Left colon (tissue), 2 donors: ENCODE measurements at regions not wholly inside any gene's neighbourhood (a gene's known extent, or its start where the extent isn't known, plus 50 kb on each side); places are given as distances from the start of the nearest gene placed in this dataset.
"Not testable (repeated sequence)": the region's sequence is repeated elsewhere in the genome, so short reads cannot be mapped to it uniquely, and the experiment has no call there.

ENCODE experiments used
- ATAC-seq: fragments of 200-7000 bp; cut with Tn5 transposase; one replicate; pipeline ENCODE4 v1.9.1; 2020; ENCODE audit warnings: mild to moderate bottlenecking, moderate library complexity
- DNase-seq, 2 donors: peaks; one replicate each; pipeline ENCODE4 v3.0.0-alpha.2; 2020
- intact Hi-C, 2 donors: fragments of 100-400 bp; cut with DNase I in 1 of 2; cut with micrococcal nuclease in 1 of 2; formaldehyde crosslinking; loops; one replicate each; pipeline versions ENCODE4 v1.11.2 to v1.14.0; 2022; cut with DNase I, micrococcal nuclease
- donor health status: DM: no; HTN: no; CAD: no.
- donor health status: DM: yes; HTN: yes; CAD: no.

DNA sequence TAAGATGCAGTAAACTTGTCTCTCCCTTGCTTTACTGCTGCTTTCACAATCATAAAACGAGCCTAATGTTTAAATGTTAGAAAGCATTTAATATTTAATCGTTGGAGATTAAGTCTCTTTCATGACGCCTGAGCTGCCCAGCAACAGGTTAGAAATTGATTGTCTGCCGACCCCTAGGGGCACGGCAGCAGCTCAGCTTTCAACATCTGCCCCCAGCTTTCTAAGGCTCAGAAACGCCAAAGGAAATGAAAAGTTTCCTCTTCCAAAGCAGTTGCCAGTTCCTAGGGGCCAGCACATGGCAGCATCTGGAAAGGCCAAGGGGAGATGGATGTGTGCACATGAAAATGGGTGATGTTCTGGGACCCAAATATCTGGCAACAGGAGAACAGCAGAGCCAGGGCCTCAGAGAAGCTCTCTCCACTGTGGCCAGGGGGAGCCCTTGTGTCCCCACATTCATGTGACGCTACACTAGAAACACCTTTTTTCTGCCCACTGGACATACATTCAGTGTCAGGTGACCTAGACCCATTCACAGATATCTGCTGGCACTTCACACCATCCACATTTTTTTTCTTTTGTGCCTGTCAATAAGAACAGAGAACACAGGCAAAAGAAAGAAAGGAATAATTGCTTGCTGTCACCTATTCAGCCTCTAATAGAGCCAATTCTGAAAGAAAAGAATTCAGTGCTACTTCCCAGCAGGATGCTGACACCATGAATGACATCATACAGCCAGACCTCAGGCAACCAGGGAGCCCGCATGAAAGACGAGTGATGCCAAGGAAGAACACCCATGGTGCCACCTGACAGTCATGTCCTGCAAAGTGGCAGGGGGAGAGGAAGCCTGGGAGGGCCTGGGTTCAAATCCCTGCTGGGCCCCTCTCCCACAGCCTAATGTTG is 205.0 kb upstream of the TAS2R1 start:
- ATAC-seq = no peak
- DNase-seq = no peak
- intact Hi-C loops = no loop called here

DNA sequence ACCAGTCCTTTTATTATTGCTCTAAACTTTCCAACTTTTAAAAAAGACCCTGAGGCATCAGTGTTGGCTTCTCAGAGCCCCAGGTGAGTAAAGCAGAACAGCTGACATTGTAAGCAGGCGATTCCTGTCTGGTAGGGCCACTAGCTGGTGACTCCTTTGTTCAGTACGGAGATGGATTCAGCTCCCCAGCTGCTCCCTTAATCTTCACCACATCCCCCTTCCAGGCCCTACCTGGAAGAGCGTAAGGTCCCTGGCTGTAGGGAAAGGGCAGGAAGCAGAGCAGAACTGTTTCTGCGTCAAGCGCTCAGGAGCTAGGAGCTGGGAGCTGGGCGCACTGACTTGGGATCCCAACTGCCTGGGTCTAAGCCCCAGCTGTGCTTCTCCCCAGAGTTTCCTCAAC is 203.7 kb upstream of the TAS2R1 start:
- no peak for DNase-seq
- no peak for ATAC-seq
- intact Hi-C loops = no loop called here

DNA sequence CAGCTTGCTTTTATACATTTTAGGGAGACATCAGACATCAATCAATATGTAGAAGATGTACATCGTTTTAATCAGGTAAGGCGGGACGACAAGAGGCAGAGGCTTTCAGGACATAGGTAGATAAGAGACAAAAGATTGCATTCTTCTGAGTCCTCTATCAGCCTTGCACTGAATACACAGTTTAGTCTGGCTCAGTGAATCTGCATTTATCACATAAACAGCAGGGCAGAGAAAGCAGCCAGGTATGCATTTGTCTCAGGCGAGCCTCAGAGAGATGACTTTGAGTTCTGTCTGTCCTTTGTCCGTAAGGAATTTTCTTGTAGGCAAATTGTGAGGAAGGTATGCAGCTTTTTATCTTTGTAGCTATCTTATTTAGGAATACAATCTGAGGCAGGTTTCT is 202.8 kb upstream of the TAS2R1 start:
- intact Hi-C loops = no loop called here
- ATAC-seq (no peak), DNase-seq (no peak)

GRCh38 chr5:9831823-9832222 is 201.7 kb upstream of the TAS2R1 start:
- DNase-seq (no peak), ATAC-seq (no peak)
- intact Hi-C loops = no loop called here

GRCh38 chr5:9830184-9830583 is 200.0 kb upstream of the TAS2R1 start:
- ATAC-seq (no peak), DNase-seq (no peak)
- intact Hi-C loops = no loop called here

GRCh38 chr5:9829621-9830020 is 199.5 kb upstream of the TAS2R1 start:
- intact Hi-C loops = no loop called here
- ATAC-seq (no peak), DNase-seq (no peak)

DNA sequence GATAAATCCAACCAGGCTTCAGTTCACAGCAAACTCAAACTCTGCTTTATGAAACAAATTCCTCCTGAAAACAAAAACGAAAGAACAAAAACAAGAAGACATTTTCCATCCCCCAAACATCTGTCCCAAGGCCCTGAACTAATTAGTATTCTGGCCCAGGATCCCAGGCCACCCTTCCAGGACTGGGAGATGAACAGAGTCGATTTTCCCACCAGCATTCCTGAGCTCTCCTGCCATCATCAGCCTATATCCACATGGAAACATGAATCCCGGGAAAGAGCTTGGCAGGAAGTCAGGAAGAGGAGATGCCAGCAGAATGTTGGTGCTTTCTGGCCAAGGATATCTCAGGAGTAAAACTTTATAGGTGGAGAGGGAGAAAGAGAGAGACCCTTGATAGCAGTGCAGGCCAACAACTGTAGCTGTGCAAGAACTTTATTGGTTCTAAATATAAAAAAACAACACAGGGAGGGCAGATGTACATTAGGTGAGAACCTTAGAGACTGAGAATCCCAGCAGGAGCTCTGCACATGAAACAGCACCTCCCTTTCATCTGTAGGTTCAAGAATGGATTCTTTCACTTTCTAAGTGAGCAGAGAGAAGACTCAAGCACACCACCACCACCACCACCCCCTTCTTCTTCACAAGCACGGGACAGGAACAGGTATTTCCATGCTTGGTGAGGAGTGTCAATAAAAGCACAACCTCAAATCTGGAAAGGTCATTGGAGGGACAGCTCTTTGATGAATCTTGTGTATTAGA is 190.7 kb upstream of the TAS2R1 start:
- no peak for ATAC-seq
- no peak for DNase-seq
- intact Hi-C loops = no loop called here

GRCh38 chr5:9818340-9818845 is 188.2 kb upstream of the TAS2R1 start:
- DNase-seq = no peak
- no peak for ATAC-seq
- intact Hi-C loops = no loop called here

GRCh38 chr5:9817819-9818218 is 187.7 kb upstream of the TAS2R1 start:
- ATAC-seq (no peak), DNase-seq (no peak)
- intact Hi-C loops = no loop called here

DNA sequence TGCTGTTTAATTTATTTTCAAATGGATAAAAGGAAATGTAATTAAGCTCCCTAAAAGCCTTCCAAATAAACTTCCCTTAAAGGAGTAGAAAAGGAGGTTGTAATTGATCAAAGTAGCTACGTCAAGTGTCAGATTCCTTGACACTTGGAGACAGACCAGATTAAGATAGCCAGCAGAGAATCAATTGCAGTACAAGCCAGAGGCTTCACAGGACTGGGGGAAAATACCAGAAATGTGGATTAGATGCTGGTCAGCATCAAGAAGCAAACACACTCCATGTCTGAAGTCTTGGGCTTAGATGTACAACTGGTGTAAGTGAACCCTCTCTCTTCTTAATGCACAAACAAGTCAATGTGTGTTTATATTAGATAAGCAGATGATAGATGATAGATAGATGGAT is 184.9 kb upstream of the TAS2R1 start:
- no peak for ATAC-seq
- intact Hi-C loops = no loop called here
- DNase-seq = no peak

- intact Hi-C loops = no loop called here
- ATAC-seq (no peak), DNase-seq (no peak)
Observed at GRCh38 chr5:9813305-9813704, 183.2 kb upstream of the TAS2R1 start.

GRCh38 chr5:9807366-9807765 is 177.2 kb upstream of the TAS2R1 start:
- DNase-seq, intact Hi-C loops, ATAC-seq: not testable (repeated sequence)

DNA sequence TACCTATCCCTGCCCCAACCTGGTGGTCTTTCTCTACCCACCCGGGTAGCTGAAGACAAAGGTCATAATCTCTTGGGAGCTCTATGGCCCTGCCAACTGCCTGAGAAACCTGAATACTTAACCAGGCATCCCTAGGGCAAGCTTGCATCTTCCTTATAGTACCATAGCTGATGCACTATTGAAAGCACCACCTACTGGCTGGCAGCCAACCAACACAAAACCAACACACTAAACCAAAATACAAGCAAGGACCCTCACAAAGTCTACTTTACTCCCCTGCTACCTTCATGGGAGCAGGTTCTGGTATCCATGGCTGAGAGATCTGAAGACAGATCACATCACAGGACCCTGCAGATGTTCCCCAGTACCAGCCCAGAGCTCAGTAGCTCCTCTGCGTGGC is 171.8 kb upstream of the TAS2R1 start:
- DNase-seq = no peak
- intact Hi-C loops = no loop called here
- ATAC-seq = no peak

GRCh38 chr5:9799606-9800005 is 169.5 kb upstream of the TAS2R1 start:
- ATAC-seq = no peak
- DNase-seq = no peak
- intact Hi-C loops = no loop called here

DNA sequence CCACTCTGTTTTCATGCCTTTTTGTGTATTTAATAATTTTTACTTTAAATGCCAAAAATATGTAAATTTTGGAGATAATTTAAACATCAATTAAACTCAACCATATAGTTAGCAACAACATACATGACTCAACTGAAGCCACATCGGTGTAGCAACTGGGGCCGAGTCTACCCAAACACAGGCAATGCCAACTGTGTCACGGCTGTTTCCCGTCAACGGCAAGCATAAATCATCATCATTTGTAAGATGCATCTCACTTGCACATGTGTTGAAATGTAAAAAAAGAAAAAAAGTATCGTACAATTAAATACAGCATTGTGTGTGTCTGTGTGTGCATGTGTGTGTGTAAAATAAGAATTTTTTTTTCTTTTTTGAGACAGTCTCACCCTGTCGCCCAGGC is 160.1 kb upstream of the TAS2R1 start:
- intact Hi-C loops = no loop called here
- ATAC-seq = no peak
- no peak for DNase-seq

- ATAC-seq (no peak), DNase-seq (no peak)
- intact Hi-C loops = no loop called here
Observed at GRCh38 chr5:9789777-9790176, 159.6 kb upstream of the TAS2R1 start.

DNA sequence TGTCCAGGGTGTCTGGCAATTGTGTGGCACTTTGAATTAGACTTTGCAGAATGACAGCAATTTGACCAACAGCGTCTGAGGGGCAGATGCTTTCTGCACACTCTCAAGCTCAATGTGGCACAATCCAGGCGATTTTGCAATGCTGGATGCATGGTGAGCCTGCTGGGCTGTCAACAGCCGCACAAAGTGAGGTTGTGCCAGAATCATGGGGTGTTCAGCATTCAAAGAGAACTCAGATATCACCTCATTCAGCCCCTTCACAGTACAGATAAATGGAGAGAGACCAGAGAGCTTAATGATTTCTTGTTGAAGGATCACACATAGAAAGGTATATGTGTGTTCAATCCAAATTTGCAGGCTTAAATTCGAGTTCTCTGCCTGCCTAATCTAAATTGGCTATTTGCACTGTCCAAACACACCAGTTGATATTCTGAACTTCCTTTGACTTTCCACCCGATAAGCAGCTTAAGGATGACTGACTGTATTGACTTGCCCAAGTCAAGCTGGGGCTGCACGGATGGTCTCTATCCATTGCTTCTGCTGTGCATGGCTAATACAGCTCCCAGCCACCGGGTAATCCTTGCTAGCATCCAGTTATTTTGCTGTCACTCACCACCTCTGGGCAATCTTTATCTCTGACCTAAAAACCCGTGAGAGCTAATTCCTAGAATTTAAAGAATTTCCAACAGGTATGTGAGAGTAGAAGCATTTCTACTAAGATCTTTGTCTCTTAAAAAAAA is 157.9 kb upstream of the TAS2R1 start:
- intact Hi-C loops = no loop called here
- no peak for ATAC-seq
- no peak for DNase-seq

GRCh38 chr5:9786380-9787360 is 156.5 kb upstream of the TAS2R1 start:
- ATAC-seq (no peak), DNase-seq (no peak)
- intact Hi-C loops = no loop called here
